Pulmonary artery endothelial cell (primary cell): ENCODE measurements at regions not wholly inside any gene's neighbourhood (a gene's known extent, or its start where the extent isn't known, plus 50 kb on each side); places are given as distances from the start of the nearest gene placed in this dataset.

Experiments
- DNase-seq: peaks from one replicate; pipeline ENCODE4 v3.0.0-alpha.2; 2011; ENCODE audit warnings: low read depth, low spot score

DNA sequence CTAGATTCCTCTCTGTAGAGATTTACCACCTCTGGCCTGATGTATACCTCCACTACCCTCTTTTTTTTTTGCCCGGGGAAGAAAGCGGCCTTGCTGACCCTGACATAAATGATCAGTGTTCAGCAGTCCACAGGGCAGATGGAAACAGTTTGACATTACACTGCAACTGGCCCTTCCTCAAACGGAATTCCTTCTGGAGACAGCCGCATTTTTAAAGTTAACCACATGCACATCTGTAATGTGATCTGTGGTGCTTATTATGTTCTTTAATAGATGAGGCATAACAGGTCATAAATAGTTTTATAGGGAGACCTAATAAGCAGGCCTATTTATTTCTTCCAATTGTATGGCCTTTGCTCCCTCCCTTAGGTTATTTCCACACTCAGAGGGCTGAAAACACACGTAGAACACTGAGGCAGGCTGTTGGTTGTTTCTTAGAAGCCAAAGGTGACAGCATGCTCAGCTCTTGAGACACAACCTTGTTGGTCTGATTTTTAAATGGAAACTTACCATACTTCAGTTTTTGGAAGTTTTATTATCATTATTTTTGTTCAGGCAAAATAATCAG lies 84.0 kb upstream of the APC start:
- no peak for DNase-seq

DNA sequence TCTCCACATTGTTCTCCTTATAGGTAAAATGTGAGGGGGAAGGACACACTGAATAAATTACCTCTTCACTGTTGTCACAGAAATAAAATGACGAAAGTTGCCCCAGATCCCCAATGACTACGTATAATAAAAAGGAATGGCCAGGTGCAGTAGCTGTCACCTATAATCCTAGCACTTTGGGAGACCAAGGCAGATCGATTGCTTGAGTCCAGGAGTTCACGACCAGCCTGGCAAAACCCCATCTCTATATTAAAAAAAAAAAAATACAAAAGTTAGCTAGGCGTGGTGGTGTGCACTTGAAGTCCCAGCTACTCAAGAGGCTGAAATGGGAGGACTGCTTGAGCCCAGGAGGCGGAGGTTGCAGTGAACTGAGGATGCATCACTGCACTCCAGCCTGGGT lies 82.2 kb upstream of the APC start:
- no peak for DNase-seq

DNA sequence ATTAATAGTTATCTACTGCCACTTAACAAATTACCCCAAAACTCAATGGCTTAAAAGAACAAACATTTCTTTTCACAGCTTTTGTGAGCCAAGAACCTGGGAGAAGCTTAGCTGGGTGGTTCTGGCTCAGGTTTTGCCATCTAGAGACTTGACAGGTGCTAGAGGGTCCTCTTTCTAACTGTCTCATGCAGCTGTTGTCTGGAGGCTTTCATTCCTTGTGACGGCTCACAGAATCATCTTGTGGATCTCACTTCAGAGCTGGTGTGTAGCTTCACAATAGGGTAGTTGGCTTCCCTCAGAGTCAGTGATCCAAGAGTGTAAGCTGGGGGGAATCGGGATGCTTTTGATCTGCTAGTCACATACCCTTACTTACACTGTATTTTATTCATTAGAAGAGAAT lies 81.2 kb upstream of the APC start:
- DNase-seq = no peak

DNA sequence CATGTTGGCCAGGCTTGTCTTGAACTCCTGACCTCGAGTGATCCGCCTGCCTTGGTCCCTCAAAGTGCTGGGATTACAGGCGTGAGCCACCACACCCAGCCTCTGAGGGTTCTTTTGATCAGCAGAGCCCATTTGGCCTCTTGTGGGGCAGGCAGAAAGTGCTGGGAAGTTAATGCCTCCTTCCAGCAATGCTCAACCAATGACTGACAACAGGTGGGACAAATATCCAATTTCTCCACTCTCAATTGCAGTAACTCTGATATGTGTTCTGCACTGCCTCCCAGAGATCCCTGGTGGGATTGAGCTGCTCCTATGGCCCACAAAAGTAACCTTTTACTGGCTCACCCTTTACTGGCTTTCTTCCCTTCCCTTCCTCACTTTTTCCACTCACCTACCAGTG lies 79.9 kb upstream of the APC start:
- DNase-seq = no peak

DNA sequence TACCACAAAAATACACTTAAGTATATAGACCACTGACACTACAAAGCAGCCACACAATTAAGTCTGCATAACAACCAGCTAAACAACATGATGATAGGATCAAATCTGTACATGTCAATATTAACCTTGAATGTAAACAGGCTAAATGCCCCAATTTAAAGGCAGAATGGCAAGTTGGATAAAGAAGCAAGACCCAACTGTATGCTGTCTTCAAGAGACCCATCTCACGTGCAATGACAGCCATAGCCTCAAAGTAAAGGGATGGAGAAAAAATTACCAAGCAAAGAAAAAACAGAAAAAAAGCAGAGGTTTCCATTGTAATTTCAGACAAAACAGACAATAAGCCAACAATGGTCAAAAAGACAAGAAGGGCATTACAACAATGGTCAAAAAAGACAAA lies 77.3 kb upstream of the APC start:
- no peak for DNase-seq

DNA sequence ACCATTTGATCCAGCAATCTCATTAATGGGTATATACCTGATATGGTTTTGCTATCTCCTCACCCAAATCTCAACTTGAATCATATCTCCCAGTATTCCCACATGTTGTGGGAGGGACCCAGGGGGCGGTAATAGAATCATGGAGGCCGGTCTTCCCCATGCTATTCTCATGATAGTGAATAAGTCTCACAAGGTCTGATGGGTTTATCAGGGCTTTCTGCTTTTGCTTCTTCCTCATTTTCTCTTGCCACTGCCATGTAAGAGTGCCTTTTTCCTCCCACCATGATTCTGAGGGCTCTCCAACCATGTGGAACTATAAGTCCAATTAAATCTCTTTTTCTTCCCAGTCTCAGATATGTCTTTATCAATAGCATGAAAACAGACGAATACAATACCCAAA lies 74.5 kb upstream of the APC start:
- DNase-seq = no peak

DNA sequence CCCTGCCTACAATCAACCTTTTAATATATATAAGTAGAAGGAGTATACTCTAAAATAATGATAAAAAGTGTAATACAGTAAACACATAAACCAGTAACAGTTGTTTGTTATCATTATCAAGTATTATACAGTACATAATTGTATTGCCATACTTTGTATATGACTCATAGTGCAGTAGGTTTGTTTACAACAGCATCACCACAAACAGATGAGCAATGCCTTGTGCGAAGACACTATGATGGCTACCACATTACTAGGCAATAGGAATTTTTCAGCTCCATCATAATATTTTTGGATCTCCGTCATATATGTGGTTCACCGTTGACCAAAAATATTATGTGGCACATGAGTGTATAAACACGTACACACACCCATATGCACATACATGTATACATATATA lies 69.7 kb upstream of the APC start:
- no peak for DNase-seq

DNA sequence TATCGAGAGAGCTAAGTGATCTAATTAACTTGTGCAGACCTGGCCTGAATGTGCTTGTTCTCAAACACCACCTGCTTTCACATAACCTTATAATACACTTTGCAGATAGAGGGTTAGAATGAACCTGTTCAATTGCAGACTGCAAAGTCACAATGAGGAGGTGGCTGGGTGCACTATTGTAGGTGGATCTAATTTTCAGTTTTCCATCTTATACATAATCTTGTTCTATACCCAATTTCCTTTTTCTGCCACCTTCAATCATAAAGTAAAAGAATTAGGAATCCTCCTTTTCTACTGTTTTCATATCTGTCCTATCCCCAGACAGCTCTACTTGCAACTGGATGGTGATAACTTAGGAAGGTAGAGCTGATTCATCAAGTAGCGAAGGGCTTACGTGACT lies 68.8 kb upstream of the APC start:
- DNase-seq = no peak

DNA sequence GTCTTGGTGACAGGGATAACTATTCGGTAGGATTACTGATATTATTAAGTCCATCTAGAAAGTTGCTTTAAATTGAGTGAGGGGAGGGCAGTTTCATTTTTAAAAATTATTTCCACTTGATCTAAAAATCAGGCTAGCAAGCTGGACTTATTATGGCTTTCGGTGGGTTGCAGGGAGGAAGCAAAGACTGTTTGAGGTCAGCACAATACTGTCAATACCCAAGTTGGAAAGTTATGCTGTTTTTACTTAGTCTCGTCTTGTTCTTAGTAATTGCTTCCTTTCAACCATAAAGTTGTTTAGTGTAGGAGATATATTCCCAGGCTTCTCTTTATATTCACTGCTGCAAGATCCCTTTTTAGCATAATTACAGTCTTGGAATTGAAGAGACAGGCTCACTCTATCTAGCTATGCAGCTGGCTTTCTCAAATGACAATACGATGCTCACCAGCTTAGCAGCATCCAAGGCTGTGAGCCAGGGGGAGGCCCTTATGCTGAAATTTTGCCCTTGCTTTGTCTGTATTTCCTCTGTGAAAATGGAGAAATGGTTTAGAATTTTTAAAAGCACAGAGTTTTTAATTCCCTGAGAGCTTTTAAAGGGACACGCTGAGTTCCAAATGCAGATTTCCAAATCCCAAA lies 68.2 kb upstream of the APC start:
- no peak for DNase-seq

DNA sequence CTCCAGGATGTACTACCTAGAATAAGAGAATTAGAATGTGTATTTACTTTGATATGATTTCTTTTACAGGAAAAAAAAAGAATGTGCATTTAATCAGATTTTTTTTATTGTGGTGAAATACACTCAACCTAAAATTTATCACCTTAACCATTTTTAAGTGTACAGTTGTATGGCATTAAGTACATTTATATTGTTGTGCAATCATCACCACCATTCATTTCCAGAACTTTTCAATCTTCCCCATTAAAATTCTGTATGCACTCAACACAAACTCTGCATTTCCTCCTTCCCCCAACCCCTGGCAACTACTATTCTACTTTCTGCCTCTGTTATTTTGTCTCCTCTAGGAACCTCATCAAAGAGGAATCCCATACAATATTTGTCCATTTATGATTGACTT lies 66.0 kb upstream of the APC start:
- DNase-seq = no peak

DNA sequence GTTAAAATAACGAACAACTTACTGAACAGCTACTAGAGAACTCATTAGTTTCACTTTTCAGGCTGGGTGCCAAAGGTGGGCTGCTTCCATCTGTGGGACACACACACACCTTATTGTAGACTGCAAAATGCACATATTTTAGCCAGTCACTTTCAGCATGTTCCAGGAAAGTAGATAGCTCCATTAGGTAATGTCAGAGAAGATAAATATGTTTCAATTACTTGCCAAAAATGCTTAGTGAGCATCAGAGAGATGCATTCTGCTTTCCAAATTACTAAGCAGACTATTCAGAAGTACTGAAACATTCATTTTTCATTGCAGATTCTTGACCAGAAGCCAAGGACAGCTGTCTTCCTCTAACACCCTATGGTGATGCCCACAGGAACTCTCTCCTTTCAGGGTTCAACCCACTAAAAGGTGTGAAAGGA lies 56.2 kb upstream of the APC start:
- no peak for DNase-seq

DNA sequence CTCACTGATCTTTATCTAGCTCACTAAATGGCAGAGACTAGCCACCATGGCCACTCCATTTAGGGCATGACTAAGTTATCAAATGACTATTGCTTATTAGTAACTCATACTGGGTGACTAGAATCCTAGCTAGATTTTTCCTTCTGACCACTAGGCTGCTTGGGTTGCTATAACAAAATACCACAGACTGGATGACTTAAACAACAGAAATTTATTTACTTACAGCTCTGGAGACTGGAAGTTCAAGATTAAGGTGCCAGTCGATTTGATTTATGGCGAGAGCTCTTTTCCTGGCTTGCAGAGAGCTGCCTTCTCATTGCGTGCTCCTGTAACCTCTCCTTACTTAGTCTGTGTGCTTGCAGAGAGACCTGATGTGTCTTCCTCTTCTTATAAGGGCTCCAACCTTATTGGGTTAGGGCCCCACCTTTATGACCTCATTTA lies 55.0 kb upstream of the APC start:
- no peak for DNase-seq

DNA sequence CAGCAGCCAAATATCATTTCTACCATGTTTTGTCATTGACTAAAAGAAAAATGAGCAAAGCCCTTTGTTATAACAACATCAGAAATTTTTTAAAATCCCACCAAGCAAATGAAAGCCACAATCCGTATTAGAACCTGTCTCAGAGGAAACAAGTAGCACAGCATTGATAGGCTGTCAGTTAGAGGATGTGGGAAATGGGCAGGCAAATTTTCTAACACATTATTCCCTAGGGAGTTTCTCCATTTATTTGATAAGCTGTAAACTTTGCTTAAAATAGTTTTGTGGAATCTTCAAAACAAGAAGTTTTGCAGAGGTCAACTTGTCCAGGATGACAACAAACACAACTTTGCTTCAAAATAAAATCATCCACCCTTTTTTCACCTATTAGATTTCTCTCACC lies 53.6 kb upstream of the APC start:
- DNase-seq = no peak

DNA sequence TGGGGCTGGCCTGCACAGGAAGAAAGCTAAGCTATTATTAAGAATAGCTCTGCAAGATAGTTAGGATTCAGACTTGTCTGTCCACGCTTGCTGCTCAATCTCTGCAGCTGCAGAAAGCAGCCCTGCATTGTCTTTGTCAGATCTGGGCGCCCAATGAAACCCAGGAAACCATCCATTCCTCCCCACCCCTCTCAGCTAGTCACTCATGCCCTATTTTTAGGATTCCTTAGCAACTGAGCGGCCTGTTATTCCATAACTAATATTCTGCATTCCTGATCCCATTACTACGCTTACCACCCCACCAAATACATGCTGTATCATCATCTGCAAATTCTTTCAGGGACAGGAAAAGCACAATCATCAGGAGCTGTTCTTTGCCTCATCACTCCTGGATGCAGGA lies 52.9 kb upstream of the APC start:
- no peak for DNase-seq

DNA sequence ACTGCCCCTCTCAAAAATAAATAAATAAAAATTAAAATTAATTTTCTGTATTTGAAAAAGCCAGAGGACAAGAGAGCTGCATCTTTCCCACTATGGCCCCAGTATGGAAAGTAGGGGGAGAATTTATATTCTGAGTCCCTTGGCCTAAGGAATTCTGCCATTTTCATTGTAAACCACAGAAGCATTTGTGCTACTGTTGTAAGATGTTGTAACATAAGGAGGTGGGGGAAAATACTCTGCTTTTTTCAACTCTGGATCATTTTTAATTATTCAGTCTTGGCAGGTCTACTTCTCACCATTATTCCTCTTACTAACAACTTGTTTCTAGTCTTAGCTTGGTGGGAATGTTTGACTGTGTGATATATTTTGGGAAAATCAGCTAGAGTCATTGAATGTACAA lies 52.3 kb upstream of the APC start:
- no peak for DNase-seq

DNA sequence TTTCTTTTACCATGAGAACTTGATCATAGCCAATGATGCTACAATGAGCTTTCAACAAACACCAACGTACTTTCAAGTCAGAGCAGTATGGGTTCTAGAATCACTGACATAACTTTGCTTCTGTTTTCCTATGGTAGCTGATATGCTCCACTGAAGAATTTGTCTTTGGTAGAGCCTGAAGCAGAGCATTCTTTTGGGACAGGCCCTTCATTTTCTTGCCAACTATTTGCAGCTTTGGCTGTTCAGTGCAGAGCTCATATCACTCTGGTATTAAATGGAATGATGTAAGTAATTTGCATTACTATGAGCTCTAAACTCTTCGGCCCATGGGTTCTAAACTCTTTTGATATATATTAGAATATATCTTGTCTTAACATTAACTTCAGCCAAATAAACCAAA lies 51.8 kb upstream of the APC start:
- no peak for DNase-seq

DNA sequence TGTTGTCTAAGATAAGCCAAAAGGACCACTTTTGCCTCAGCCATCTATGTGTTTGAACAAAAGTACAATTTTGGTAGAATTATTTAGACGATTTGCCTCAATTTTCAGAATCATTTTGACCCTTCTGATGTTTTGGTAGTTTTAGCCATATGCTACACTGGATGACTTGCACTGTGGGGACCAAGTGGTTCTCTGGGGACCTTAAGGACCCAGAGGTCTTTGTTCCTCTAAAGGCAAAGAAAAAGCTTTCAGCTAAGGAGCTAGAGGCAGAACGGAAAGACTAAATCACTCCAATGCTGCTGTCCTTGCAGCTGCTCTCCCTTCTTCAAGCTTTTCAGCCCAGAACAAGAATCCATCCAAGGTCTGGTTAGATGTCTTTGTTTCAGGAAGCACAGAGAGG lies 51.0 kb upstream of the APC start:
- no peak for DNase-seq

DNA sequence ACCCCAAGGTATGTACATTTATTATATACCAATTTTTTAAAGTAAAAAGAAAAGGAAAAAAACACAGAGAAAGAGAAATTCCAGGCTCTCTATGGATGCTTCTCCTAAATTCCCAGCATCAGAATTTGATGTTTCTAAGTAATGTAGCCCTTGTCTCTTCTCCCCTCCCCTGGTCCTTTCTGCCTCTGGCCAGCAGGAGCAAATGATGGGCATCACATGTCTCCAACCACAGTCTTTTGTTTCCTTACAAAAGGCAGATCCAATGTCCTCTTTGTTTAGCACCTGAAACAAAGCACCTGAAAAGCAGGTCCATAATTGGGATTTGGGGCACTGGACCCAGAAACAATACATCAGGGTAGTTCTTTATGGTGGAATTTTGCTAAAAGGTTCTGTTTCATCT lies 50.4 kb upstream of the APC start:
- no peak for DNase-seq
